Neural progenitor cell (in vitro differentiated cells): ENCODE measurements at regions not wholly inside any gene's neighbourhood (a gene's known extent, or its start where the extent isn't known, plus 50 kb on each side); places are given as distances from the start of the nearest gene placed in this dataset.

Source experiments
- EZH2 ChIP-seq: fragments of 200-600 bp; sonication (generic); IDR thresholded peaks from 2 replicates; pipeline ENCODE4 v1.6.1; 2017; ENCODE audit warnings: antibody characterized with exemption, mild to moderate bottlenecking, moderate library complexity
- TF ChIP-seq, protein P1 (sequence below): fragments of 200-600 bp; sonication (generic); IDR thresholded peaks from 2 replicates; pipeline ENCODE4 v1.5.1; 2017; ENCODE audit warnings: antibody characterized with exemption, mild to moderate bottlenecking

DNA sequence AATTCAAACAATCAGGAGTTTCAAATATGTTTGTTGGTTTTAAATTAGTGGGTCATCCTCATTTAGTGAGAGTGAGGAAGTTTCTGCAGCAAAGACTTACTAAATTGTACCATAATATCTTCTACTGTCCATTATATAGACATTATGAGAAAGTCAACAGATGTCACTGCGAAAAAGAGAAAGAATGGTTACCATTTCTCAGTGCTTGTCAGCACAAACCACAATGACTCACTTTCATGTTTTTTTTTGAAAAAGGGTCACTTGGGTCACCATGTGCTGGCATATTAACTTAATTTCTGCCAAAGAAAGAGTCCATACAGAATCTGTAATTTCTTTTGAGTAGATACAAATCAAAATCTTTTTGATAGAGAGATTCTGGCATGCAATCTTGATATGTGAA, 924.6 kb upstream of the FAT3 start:
- TF ChIP-seq, protein P1, sequence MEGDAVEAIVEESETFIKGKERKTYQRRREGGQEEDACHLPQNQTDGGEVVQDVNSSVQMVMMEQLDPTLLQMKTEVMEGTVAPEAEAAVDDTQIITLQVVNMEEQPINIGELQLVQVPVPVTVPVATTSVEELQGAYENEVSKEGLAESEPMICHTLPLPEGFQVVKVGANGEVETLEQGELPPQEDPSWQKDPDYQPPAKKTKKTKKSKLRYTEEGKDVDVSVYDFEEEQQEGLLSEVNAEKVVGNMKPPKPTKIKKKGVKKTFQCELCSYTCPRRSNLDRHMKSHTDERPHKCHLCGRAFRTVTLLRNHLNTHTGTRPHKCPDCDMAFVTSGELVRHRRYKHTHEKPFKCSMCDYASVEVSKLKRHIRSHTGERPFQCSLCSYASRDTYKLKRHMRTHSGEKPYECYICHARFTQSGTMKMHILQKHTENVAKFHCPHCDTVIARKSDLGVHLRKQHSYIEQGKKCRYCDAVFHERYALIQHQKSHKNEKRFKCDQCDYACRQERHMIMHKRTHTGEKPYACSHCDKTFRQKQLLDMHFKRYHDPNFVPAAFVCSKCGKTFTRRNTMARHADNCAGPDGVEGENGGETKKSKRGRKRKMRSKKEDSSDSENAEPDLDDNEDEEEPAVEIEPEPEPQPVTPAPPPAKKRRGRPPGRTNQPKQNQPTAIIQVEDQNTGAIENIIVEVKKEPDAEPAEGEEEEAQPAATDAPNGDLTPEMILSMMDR = no peak
- TF ChIP-seq EZH2 = no peak
